ENCODE measurements at regions not wholly inside any gene's neighbourhood (a gene's known extent, or its start where the extent isn't known, plus 50 kb on each side); places are given as distances from the start of the nearest gene placed in this dataset.

- TF ChIP-seq POLR2A (IDR thresholded peaks at IDR 0.05; ENCODE audit: low read depth, low read length): no peak
- FAIRE-seq: no peak
- DNase-seq (ENCODE audit: insufficient read length): no peak
These were observed 65.8 kb upstream of the RPS6KA2 start for GRCh38 chr6:166692723-166693302.

- no peak for TF ChIP-seq TAF1 (IDR thresholded peaks at IDR 0.05; ENCODE audit: borderline replicate concordance, low read depth, low read length)
- no peak for TF ChIP-seq POLR2AphosphoS5 (IDR thresholded peaks at IDR 0.05; ENCODE audit: low read depth, low read length)
- TF ChIP-seq POLR2A (IDR thresholded peaks at IDR 0.05; ENCODE audit: low read depth, low read length): no peak
- DNase-seq (ENCODE audit: insufficient read length) (no peak), FAIRE-seq (no peak)
These were observed 64.7 kb upstream of the RPS6KA2 start for GRCh38 chr6:166691746-166692145.

GRCh38 chr6:166691199-166691598 lies 64.1 kb upstream of the RPS6KA2 start:
- no peak for TF ChIP-seq POLR2A (IDR thresholded peaks at IDR 0.05; ENCODE audit: low read depth, low read length)
- no peak for TF ChIP-seq POLR2AphosphoS5 (IDR thresholded peaks at IDR 0.05; ENCODE audit: low read depth, low read length)
- TF ChIP-seq TAF1 (IDR thresholded peaks at IDR 0.05; ENCODE audit: borderline replicate concordance, low read depth, low read length): no peak
- DNase-seq (ENCODE audit: insufficient read length) (no peak), FAIRE-seq (no peak)

- no peak for DNase-seq (ENCODE audit: insufficient read length)
- no peak for FAIRE-seq
- no peak for TF ChIP-seq TAF1 (IDR thresholded peaks at IDR 0.05; ENCODE audit: borderline replicate concordance, low read depth, low read length)
- no peak for TF ChIP-seq POLR2AphosphoS5 (IDR thresholded peaks at IDR 0.05; ENCODE audit: low read depth, low read length)
- TF ChIP-seq POLR2A (IDR thresholded peaks at IDR 0.05; ENCODE audit: low read depth, low read length): no peak
These were observed 62.6 kb upstream of the RPS6KA2 start for GRCh38 chr6:166689687-166690086.

GRCh38 chr6:166688901-166689300 lies 61.9 kb upstream of the RPS6KA2 start:
- TF ChIP-seq TAF1 (IDR thresholded peaks at IDR 0.05; ENCODE audit: borderline replicate concordance, low read depth, low read length) (no peak), POLR2A (IDR thresholded peaks at IDR 0.05; ENCODE audit: low read depth, low read length) (no peak), POLR2AphosphoS5 (IDR thresholded peaks at IDR 0.05; ENCODE audit: low read depth, low read length) (no peak)
- DNase-seq (ENCODE audit: insufficient read length) (no peak), FAIRE-seq (no peak)

GRCh38 chr6:166687879-166688205 lies 60.8 kb upstream of the RPS6KA2 start:
- FAIRE-seq: no peak
- TF ChIP-seq POLR2A (IDR thresholded peaks at IDR 0.05; ENCODE audit: low read depth, low read length) (no peak), TAF1 (IDR thresholded peaks at IDR 0.05; ENCODE audit: borderline replicate concordance, low read depth, low read length) (no peak), POLR2AphosphoS5 (IDR thresholded peaks at IDR 0.05; ENCODE audit: low read depth, low read length) (no peak)
- no peak for DNase-seq (ENCODE audit: insufficient read length)

GRCh38 chr6:166687070-166687878 lies 60.2 kb upstream of the RPS6KA2 start:
- no peak for DNase-seq (ENCODE audit: insufficient read length)
- no peak for TF ChIP-seq POLR2AphosphoS5 (IDR thresholded peaks at IDR 0.05; ENCODE audit: low read depth, low read length)
- no peak for FAIRE-seq

GRCh38 chr6:166686317-166686716 lies 59.3 kb upstream of the RPS6KA2 start:
- no peak for TF ChIP-seq TAF1 (IDR thresholded peaks at IDR 0.05; ENCODE audit: borderline replicate concordance, low read depth, low read length)
- TF ChIP-seq POLR2A (IDR thresholded peaks at IDR 0.05; ENCODE audit: low read depth, low read length): no peak
- TF ChIP-seq POLR2AphosphoS5 (IDR thresholded peaks at IDR 0.05; ENCODE audit: low read depth, low read length): no peak
- DNase-seq (ENCODE audit: insufficient read length): no peak
- no peak for FAIRE-seq

GRCh38 chr6:166684866-166685265 lies 57.8 kb upstream of the RPS6KA2 start:
- TF ChIP-seq POLR2A (IDR thresholded peaks at IDR 0.05; ENCODE audit: low read depth, low read length) (no peak), TAF1 (IDR thresholded peaks at IDR 0.05; ENCODE audit: borderline replicate concordance, low read depth, low read length) (no peak), POLR2AphosphoS5 (IDR thresholded peaks at IDR 0.05; ENCODE audit: low read depth, low read length) (no peak)
- DNase-seq (ENCODE audit: insufficient read length) (no peak), FAIRE-seq (no peak)

- DNase-seq (ENCODE audit: insufficient read length): no peak
- no peak for FAIRE-seq
- no peak for TF ChIP-seq POLR2AphosphoS5 (IDR thresholded peaks at IDR 0.05; ENCODE audit: low read depth, low read length)
These were observed 57.1 kb upstream of the RPS6KA2 start for GRCh38 chr6:166684170-166684569.

- no peak for DNase-seq (ENCODE audit: insufficient read length)
- no peak for FAIRE-seq
- TF ChIP-seq POLR2AphosphoS5 (IDR thresholded peaks at IDR 0.05; ENCODE audit: low read depth, low read length) (no peak), TAF1 (IDR thresholded peaks at IDR 0.05; ENCODE audit: borderline replicate concordance, low read depth, low read length) (no peak), POLR2A (IDR thresholded peaks at IDR 0.05; ENCODE audit: low read depth, low read length) (no peak)
These were observed 56.4 kb upstream of the RPS6KA2 start for GRCh38 chr6:166683477-166683876.

- DNase-seq (ENCODE audit: insufficient read length): no peak
- FAIRE-seq: no peak
- TF ChIP-seq TAF1 (IDR thresholded peaks at IDR 0.05; ENCODE audit: borderline replicate concordance, low read depth, low read length): no peak
- TF ChIP-seq POLR2AphosphoS5 (IDR thresholded peaks at IDR 0.05; ENCODE audit: low read depth, low read length): no peak
- TF ChIP-seq POLR2A (IDR thresholded peaks at IDR 0.05; ENCODE audit: low read depth, low read length): no peak
These were observed 52.5 kb upstream of the RPS6KA2 start for GRCh38 chr6:166679566-166679965.

Measured in GM12892 (cell line).